ENCODE measurements at regions not wholly inside any gene's neighbourhood (a gene's known extent, or its start where the extent isn't known, plus 50 kb on each side); places are given as distances from the start of the nearest gene placed in this dataset.

DNA sequence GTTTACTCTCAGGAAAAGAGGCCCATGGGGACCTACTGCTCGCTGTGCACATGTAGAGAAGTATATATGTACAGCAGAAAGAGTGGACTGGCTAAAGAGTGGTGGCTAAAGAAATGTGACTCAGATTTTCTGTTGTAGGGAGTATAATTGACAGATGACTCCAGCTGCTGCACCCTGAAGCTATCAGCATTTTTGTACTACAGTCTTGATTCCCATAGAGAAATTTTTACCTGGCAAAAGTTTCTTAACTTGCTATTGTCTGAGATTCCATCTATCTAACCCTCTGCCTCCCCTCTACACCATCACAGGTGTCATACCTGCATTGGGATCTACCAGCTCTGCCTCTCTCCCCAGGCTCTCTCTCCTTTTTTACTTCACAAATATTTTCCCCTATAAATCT is 296.0 kb upstream of the KYNU start:
- TF ChIP-seq, protein P1, sequence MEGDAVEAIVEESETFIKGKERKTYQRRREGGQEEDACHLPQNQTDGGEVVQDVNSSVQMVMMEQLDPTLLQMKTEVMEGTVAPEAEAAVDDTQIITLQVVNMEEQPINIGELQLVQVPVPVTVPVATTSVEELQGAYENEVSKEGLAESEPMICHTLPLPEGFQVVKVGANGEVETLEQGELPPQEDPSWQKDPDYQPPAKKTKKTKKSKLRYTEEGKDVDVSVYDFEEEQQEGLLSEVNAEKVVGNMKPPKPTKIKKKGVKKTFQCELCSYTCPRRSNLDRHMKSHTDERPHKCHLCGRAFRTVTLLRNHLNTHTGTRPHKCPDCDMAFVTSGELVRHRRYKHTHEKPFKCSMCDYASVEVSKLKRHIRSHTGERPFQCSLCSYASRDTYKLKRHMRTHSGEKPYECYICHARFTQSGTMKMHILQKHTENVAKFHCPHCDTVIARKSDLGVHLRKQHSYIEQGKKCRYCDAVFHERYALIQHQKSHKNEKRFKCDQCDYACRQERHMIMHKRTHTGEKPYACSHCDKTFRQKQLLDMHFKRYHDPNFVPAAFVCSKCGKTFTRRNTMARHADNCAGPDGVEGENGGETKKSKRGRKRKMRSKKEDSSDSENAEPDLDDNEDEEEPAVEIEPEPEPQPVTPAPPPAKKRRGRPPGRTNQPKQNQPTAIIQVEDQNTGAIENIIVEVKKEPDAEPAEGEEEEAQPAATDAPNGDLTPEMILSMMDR (IDR thresholded peaks at IDR 0.05; ENCODE audit: unreplicated experiment), result no peak
- H3K4me1 Mint-ChIP-seq (ENCODE audit: insufficient read depth, unreplicated experiment), result no peaks in the 10 kb centered on the region
- ChIA-PET POLR2A (no interaction called here), CTCF (interaction anchor here (1.0 kb wide), 1 partner anchor 398 kb away, joined by 3 read pairs; no protein-coding TSS in a partner anchor)
- H3K27me3 Mint-ChIP-seq (ENCODE audit: insufficient read depth, unreplicated experiment), result peaks cover 100% of the 10 kb centered on the region
- DNase-seq (ENCODE audit: unreplicated experiment), result no peak
- no peak overlapping the region for H3K27ac Mint-ChIP-seq (ENCODE audit: low read depth, unreplicated experiment)
- no peaks in the 10 kb centered on the region for H3K36me3 Mint-ChIP-seq (ENCODE audit: insufficient read depth, unreplicated experiment)
- intact Hi-C loops (cut with micrococcal nuclease), result no loop called here
- BruUV-seq (replicated peaks), result no TSS peak
- H3K4me3 Mint-ChIP-seq (ENCODE audit: unreplicated experiment), result no peak overlapping the region
- H3K9me3 Mint-ChIP-seq (ENCODE audit: unreplicated experiment), result no peaks in the 10 kb centered on the region

DNA sequence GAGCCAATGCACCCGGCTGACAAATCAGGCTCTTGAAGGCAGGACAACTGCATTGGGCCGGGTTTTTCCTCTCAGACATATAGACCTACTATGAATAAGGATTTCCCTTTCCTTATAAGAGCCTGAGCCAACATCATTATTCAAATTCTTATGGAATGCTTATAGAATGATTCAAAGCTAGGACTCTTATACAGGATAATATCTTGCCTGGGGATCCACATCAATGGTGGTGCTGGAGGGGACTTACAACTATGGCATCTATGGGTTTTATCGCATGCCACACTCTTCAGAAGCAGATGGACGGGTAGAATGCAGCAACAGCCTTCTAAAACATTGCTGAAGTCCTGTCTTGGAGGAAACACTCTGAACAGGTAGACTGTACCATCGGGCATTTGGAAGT is 296.8 kb upstream of the KYNU start:
- POLR2A ChIA-PET, result interaction anchor here (0.7 kb wide), 1 partner anchor 11 kb away, joined by 4 read pairs; no protein-coding TSS in a partner anchor
- intact Hi-C loops (cut with micrococcal nuclease), result no loop called here
- Mint-ChIP-seq H3K27me3 (ENCODE audit: insufficient read depth, unreplicated experiment) (peaks cover 100% of the 10 kb centered on the region), H3K36me3 (ENCODE audit: insufficient read depth, unreplicated experiment) (no peaks in the 10 kb centered on the region), H3K9me3 (ENCODE audit: unreplicated experiment) (no peaks in the 10 kb centered on the region), H3K27ac (ENCODE audit: low read depth, unreplicated experiment) (no peak overlapping the region), H3K4me3 (ENCODE audit: unreplicated experiment) (no peak overlapping the region), H3K4me1 (ENCODE audit: insufficient read depth, unreplicated experiment) (no peaks in the 10 kb centered on the region)
- no peak for DNase-seq (ENCODE audit: unreplicated experiment)
- TF ChIP-seq, protein P1 (IDR thresholded peaks at IDR 0.05; ENCODE audit: unreplicated experiment), result no peak
- BruUV-seq (replicated peaks), result no TSS peak
- CTCF ChIA-PET, result interaction anchor here (0.9 to 1.0 kb wide), 2 partner anchors 8 to 399 kb away, joined by 3 read pairs; no protein-coding TSS in a partner anchor

DNA sequence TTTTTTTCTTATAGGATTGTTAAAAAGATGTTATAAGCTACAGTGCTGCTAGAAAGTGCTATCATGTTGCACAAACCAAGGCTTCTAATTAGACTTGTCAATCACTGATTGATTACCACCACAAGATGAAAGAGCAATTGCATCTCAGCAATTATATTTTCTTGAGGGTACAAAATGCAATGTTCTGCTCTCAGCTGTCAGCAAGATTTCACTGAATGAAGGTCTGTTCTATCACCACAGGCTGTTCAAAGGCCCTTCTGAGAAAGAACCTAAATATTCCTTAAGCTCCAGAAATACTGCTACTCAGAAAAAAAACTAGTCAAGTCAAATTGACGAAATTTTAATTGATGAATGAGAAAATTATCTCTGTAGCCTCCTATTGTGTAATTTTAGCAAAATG is 301.9 kb upstream of the KYNU start:
- TF ChIP-seq, protein P1 (IDR thresholded peaks at IDR 0.05; ENCODE audit: unreplicated experiment), result no peak
- Mint-ChIP-seq H3K9me3 (ENCODE audit: unreplicated experiment) (no peaks in the 10 kb centered on the region), H3K36me3 (ENCODE audit: insufficient read depth, unreplicated experiment) (no peaks in the 10 kb centered on the region), H3K4me3 (ENCODE audit: unreplicated experiment) (no peak overlapping the region), H3K27ac (ENCODE audit: low read depth, unreplicated experiment) (no peak overlapping the region), H3K27me3 (ENCODE audit: insufficient read depth, unreplicated experiment) (peaks cover 91% of the 10 kb centered on the region), H3K4me1 (ENCODE audit: insufficient read depth, unreplicated experiment) (no peaks in the 10 kb centered on the region)
- no TSS peak for BruUV-seq (replicated peaks)
- ChIA-PET POLR2A (no interaction called here), CTCF (no interaction called here)
- no peak for DNase-seq (ENCODE audit: unreplicated experiment)
- intact Hi-C loops (cut with micrococcal nuclease), result no loop called here

GRCh38 chr2:142574388-142574787 is 303.1 kb upstream of the KYNU start:
- intact Hi-C loops (cut with micrococcal nuclease), result no loop called here
- no TSS peak for BruUV-seq (replicated peaks)
- Mint-ChIP-seq H3K27me3 (ENCODE audit: insufficient read depth, unreplicated experiment) (peaks cover 91% of the 10 kb centered on the region), H3K27ac (ENCODE audit: low read depth, unreplicated experiment) (no peak overlapping the region), H3K36me3 (ENCODE audit: insufficient read depth, unreplicated experiment) (no peaks in the 10 kb centered on the region), H3K4me3 (ENCODE audit: unreplicated experiment) (no peak overlapping the region), H3K9me3 (ENCODE audit: unreplicated experiment) (no peaks in the 10 kb centered on the region), H3K4me1 (ENCODE audit: insufficient read depth, unreplicated experiment) (no peaks in the 10 kb centered on the region)
- POLR2A ChIA-PET, result no interaction called here
- TF ChIP-seq, protein P1 (IDR thresholded peaks at IDR 0.05; ENCODE audit: unreplicated experiment), result no peak
- CTCF ChIA-PET, result no interaction called here
- no peak for DNase-seq (ENCODE audit: unreplicated experiment)

Data from MCF 10A (cell line).